H1 (cell line): ENCODE measurements at regions not wholly inside any gene's neighbourhood (a gene's known extent, or its start where the extent isn't known, plus 50 kb on each side); places are given as distances from the start of the nearest gene placed in this dataset.

Experiments used
- CTCF ChIA-PET: fragments of 300-600 bp; sonication (Branson Sonifier 250); formaldehyde crosslinking; loops from one replicate; lab custom pipeline; 2021; ENCODE audit not compliant: partially characterized antibody; lab: Charles Lee
- POLR2A ChIA-PET: fragments of 300-600 bp; sonication (Branson Sonifier 250); formaldehyde crosslinking; loops from one replicate; lab custom pipeline; 2021; ENCODE audit warnings: inconsistent platforms; ENCODE audit not compliant: partially characterized antibody; lab: Charles Lee
- DNase-seq, 2 experiments: peaks; one replicate each; pipeline versions ENCODE4 v3.0.0 to v3.0.0-alpha.2; 2010 to 2022; ENCODE audit warnings: low spot score in 2 of 2, low read depth in 1 of 2, mixed read lengths in 1 of 2
- FAIRE-seq: peaks from 2 replicates; lab custom pipeline; 2011; peaks lifted over from hg19 to GRCh38; lab: Jason Lieb, UNC
- H2AFZ ChIP-seq: 2 replicates; pipeline ENCODE4 v1.8.1; 2012; ENCODE audit warnings: low read length, inconsistent platforms
- H2AK5ac ChIP-seq: 2 replicates; pipeline ENCODE4 v1.6.1; 2013; ENCODE audit warnings: low read depth, low read length
- H2BK120ac ChIP-seq: replicated peaks from 2 replicates; pipeline ENCODE3; 2013; ENCODE audit warnings: low read depth, low read length, inconsistent platforms
- H2BK12ac ChIP-seq: 2 replicates; pipeline ENCODE4 v1.6.1; 2013; ENCODE audit warnings: low read depth, low read length
- H2BK15ac ChIP-seq: 2 replicates; pipeline ENCODE4 v1.6.1; 2013; ENCODE audit warnings: low read length
- H2BK20ac ChIP-seq: 2 replicates; pipeline ENCODE4 v1.6.1; 2013; ENCODE audit warnings: low read length
- H2BK5ac ChIP-seq: 2 replicates; pipeline ENCODE4 v1.6.1; 2013; ENCODE audit warnings: low read depth, low read length
- H3K14ac ChIP-seq: 2 replicates; pipeline ENCODE4 v1.6.1; 2013; ENCODE audit warnings: inconsistent platforms; ENCODE audit not compliant: insufficient read length
- H3K18ac ChIP-seq: 2 replicates; pipeline ENCODE4 v1.6.1; 2013; ENCODE audit warnings: low read length; ENCODE audit errors: extremely low read depth
- H3K23ac ChIP-seq: 2 replicates; pipeline ENCODE4 v1.6.1; 2013; ENCODE audit warnings: inconsistent platforms; ENCODE audit not compliant: insufficient read length
- H3K23me2 ChIP-seq: 2 replicates; pipeline ENCODE4 v1.6.1; 2013; ENCODE audit warnings: low read depth, low read length
- H3K27ac ChIP-seq: 2 replicates; pipeline ENCODE4 v1.6.1; 2011; ENCODE audit warnings: low read depth, low read length, inconsistent platforms
- H3K27me3 ChIP-seq, 4 experiments: replicated peaks in 1 of 4; 1 replicate in 1 of 4; 2 replicates in 3 of 4; pipeline versions ENCODE4 v1.6.1 to v1.8.1; 2011 to 2013; ENCODE audit warnings: low read length in 3 of 4, mild to moderate bottlenecking in 3 of 4, inconsistent platforms in 2 of 4, mixed read lengths in 2 of 4, moderate library complexity in 1 of 4; ENCODE audit not compliant: control insufficient read depth in 3 of 4, insufficient read depth in 3 of 4; ENCODE audit errors: extremely low read depth in 1 of 4
- H3K36me3 ChIP-seq, 4 experiments: 2 replicates each; pipeline versions ENCODE4 v1.6.1 to v1.8.1; 2011 to 2013; ENCODE audit warnings: mild to moderate bottlenecking in 4 of 4, low read length in 3 of 4, moderate library complexity in 2 of 4, control low read depth in 1 of 4, inconsistent platforms in 1 of 4; ENCODE audit not compliant: insufficient read depth in 4 of 4, control insufficient read depth in 2 of 4
- H3K4ac ChIP-seq: replicated peaks from 2 replicates; pipeline ENCODE3; 2013; ENCODE audit warnings: low read length, low read depth, mixed read lengths, inconsistent platforms; ENCODE audit not compliant: insufficient read length
- H3K4me1 ChIP-seq, 4 experiments: replicated peaks in 1 of 4; 1 replicate in 1 of 4; 2 replicates in 3 of 4; pipeline versions ENCODE4 v1.6.1 to v1.8.1; 2011 to 2013; ENCODE audit warnings: low read length in 3 of 4, inconsistent platforms in 2 of 4, mixed read lengths in 1 of 4; ENCODE audit not compliant: insufficient read depth in 4 of 4, control insufficient read depth in 3 of 4
- H3K4me2 ChIP-seq, 2 experiments: 2 replicates each; pipeline versions ENCODE4 v1.6.1 to v1.8.1; 2011 to 2013; ENCODE audit warnings: low read depth in 2 of 2, low read length in 2 of 2, control low read depth in 1 of 2, inconsistent platforms in 1 of 2, mild to moderate bottlenecking in 1 of 2; ENCODE audit not compliant: insufficient read depth in 1 of 2
- H3K4me3 ChIP-seq, 4 experiments: fragments of 200-600, 300-600 bp in 1 of 4; sonication (generic), shearing (Covaris generic), sonication (Bioruptor Twin) in 1 of 4; 2 replicates each; pipeline versions ENCODE4 v1.5.1 to v1.8.1; 2011 to 2016; ENCODE audit warnings: low read length in 4 of 4, low read depth in 3 of 4, control low read depth in 2 of 4, inconsistent platforms in 2 of 4, mild to moderate bottlenecking in 2 of 4, mixed read lengths in 1 of 4, moderate library complexity in 1 of 4; ENCODE audit not compliant: insufficient read depth in 2 of 4; ENCODE audit errors: extremely low read depth in 1 of 4
- H3K56ac ChIP-seq: replicated peaks from 2 replicates; pipeline ENCODE3; 2013; ENCODE audit warnings: low read depth, mild to moderate bottlenecking, mixed read lengths, low read length, inconsistent platforms; ENCODE audit not compliant: insufficient read length
- H3K79me1 ChIP-seq: 2 replicates; pipeline ENCODE4 v1.6.1; 2013; ENCODE audit warnings: low read depth, low read length, control low read depth
- H3K79me2 ChIP-seq, 2 experiments: 2 replicates each; pipeline versions ENCODE4 v1.6.1 to v1.8.1; 2012 to 2013; ENCODE audit warnings: low read length in 2 of 2, mild to moderate bottlenecking in 2 of 2, inconsistent platforms in 1 of 2; ENCODE audit not compliant: insufficient read depth in 2 of 2, control insufficient read depth in 1 of 2
- H3K9ac ChIP-seq, 4 experiments: replicated peaks in 1 of 4; 1 replicate in 1 of 4; 2 replicates in 3 of 4; pipeline versions ENCODE4 v1.6.1 to v1.8.1; 2011 to 2013; ENCODE audit warnings: low read depth in 3 of 4, low read length in 3 of 4, control low read depth in 2 of 4, mild to moderate bottlenecking in 2 of 4, moderate library complexity in 2 of 4, inconsistent platforms in 1 of 4; ENCODE audit errors: extremely low read depth in 1 of 4
- H3K9me3 ChIP-seq, 2 experiments: 2 replicates each; pipeline versions ENCODE4 v1.6.1 to v1.8.1; 2012 to 2013; ENCODE audit warnings: mild to moderate bottlenecking in 2 of 2, moderate library complexity in 2 of 2, control low read depth in 1 of 2, inconsistent platforms in 1 of 2, low read depth in 1 of 2, low read length in 1 of 2, mixed read lengths in 1 of 2; ENCODE audit not compliant: insufficient read depth in 2 of 2
- H4K20me1 ChIP-seq, 2 experiments: replicated peaks in 1 of 2; 2 replicates each; pipeline versions ENCODE3 to v1.8.1; 2011 to 2013; ENCODE audit warnings: inconsistent platforms in 2 of 2, low read length in 2 of 2, mild to moderate bottlenecking in 1 of 2; ENCODE audit not compliant: insufficient read depth in 2 of 2, control insufficient read depth in 1 of 2
- H4K5ac ChIP-seq: 2 replicates; pipeline ENCODE4 v1.6.1; 2013; ENCODE audit warnings: low read length, low read depth, mixed read lengths, inconsistent platforms; ENCODE audit not compliant: insufficient read length
- H4K8ac ChIP-seq: 2 replicates; pipeline ENCODE4 v1.8.0; 2013; ENCODE audit warnings: mild to moderate bottlenecking, moderate library complexity, low read length, inconsistent platforms; ENCODE audit not compliant: insufficient read depth; ENCODE audit errors: extremely low read depth
- H4K91ac ChIP-seq: replicated peaks from 2 replicates; pipeline ENCODE3; 2013; ENCODE audit warnings: low read length, mixed read lengths, inconsistent platforms; ENCODE audit not compliant: insufficient read length
- ATF2 ChIP-seq: IDR thresholded peaks from 2 replicates; pipeline ENCODE4 v1.6.1; 2012; ENCODE audit warnings: low read length, inconsistent platforms
- JUN ChIP-seq: IDR thresholded peaks from 2 replicates; pipeline ENCODE4 v1.6.1; 2011; ENCODE audit warnings: low read depth, mild to moderate bottlenecking, improper control_type of control experiment, low read length
- NANOG ChIP-seq: IDR thresholded peaks from 2 replicates; pipeline ENCODE4 v1.6.1; 2011; ENCODE audit warnings: low read length, low read depth, mild to moderate bottlenecking, inconsistent platforms; ENCODE audit not compliant: insufficient read depth, poor library complexity, severe bottlenecking
- POU5F1 ChIP-seq: IDR thresholded peaks from 2 replicates; pipeline ENCODE4 v1.6.1; 2011; ENCODE audit warnings: low read depth, mild to moderate bottlenecking, low read length, moderate library complexity
- RNF2 ChIP-seq: fragments of 200-900, 300-1000 bp; sonication (generic); IDR thresholded peaks from 2 replicates; pipeline ENCODE4 v1.7.1; 2016; ENCODE audit warnings: borderline replicate concordance, low read depth, mild to moderate bottlenecking, antibody characterized with exemption, low read length; ENCODE audit not compliant: poor library complexity, severe bottlenecking; ENCODE audit errors: missing control alignments
- SIX5 ChIP-seq: IDR thresholded peaks from 2 replicates; pipeline ENCODE4 v1.6.1; 2011; ENCODE audit warnings: mild to moderate bottlenecking, low read depth, low read length
- SP1 ChIP-seq: IDR thresholded peaks from 2 replicates; pipeline ENCODE4 v1.6.1; 2011; ENCODE audit warnings: low read depth, low read length
- SP4 ChIP-seq: IDR thresholded peaks from 2 replicates; pipeline ENCODE4 v1.6.1; 2012; ENCODE audit warnings: low read length, inconsistent platforms
- TAF1 ChIP-seq: IDR thresholded peaks from 2 replicates; pipeline ENCODE4 v1.6.1; 2011; ENCODE audit warnings: mild to moderate bottlenecking, low read depth, low read length
- WGBS, 2 experiments: shearing (Covaris generic) in 1 of 2; methylation state at CpG; one replicate each; pipeline versions ENCODE4 v1.1.6 to v1.1.7; 2013 to 2015; ENCODE audit warnings: low lambda C conversion rate in 2 of 2, mixed read lengths in 2 of 2, inconsistent platforms in 1 of 2, low coverage in 1 of 2, missing lambda C conversion rate in 1 of 2; ENCODE audit not compliant: insufficient replicate concordance in 2 of 2, insufficient coverage in 1 of 2, insufficient read length in 1 of 2; ENCODE audit errors: extremely low coverage in 1 of 2, missing lambda C conversion rate in 1 of 2; 5-methylcytosine and 5-hydroxymethylcytosine counted together
- TF ChIP-seq, protein P1 (sequence below): IDR thresholded peaks from 2 replicates; pipeline ENCODE4 v1.6.1; 2012; ENCODE audit warnings: inconsistent platforms
- TF ChIP-seq, protein P2 (sequence below): IDR thresholded peaks from 2 replicates; pipeline ENCODE4 v1.6.1; 2011; ENCODE audit warnings: low read depth, mild to moderate bottlenecking, low read length; ENCODE audit not compliant: insufficient read depth

GRCh38 chr18:76234676-76235060, 260.4 kb downstream of the ZNF516 start:
- Histone ChIP-seq H3K79me1 (no peaks in the 10 kb centered on the region; the same call in 1 of the 2 replicates), H3K14ac (no peak overlapping the region), H4K20me1 (no peaks in the 10 kb centered on the region), H3K36me3 (no peaks in the 10 kb centered on the region), H2AK5ac (no peak overlapping the region), H3K23ac (no peak overlapping the region), H3K27me3 (no peaks in the 10 kb centered on the region), H3K27ac (no peak overlapping the region), H4K8ac (no peak overlapping the region), H2BK12ac (no peak overlapping the region), H2BK15ac (no peak overlapping the region), H3K4ac (no peak overlapping the region), H4K91ac (no peak overlapping the region), H2AFZ (no peak overlapping the region), H3K23me2 (no peaks in the 10 kb centered on the region), H4K5ac (no peak overlapping the region), H3K4me2 (no peak overlapping the region), H3K18ac (no peak overlapping the region), H3K79me2 (no peaks in the 10 kb centered on the region), H3K4me1 (no peaks in the 10 kb centered on the region; a peak in 1 of 7 replicates), H2BK120ac (no peak overlapping the region), H3K9ac (no peak overlapping the region), H2BK5ac (no peak overlapping the region), H3K4me3 (no peak overlapping the region), H3K56ac (no peak overlapping the region), H3K9me3 (peaks cover 0 to 6% of the 10 kb centered on the region in 2 experiments; a peak in 2 of 4 replicates), H2BK20ac (no peak overlapping the region)
- CTCF ChIA-PET, result interaction anchor here (0.6 to 1.0 kb wide), 2 partner anchors 16 to 877 kb away, joined by 3 read pairs; no protein-coding TSS in a partner anchor
- POLR2A ChIA-PET, result no interaction called here
- WGBS, 2 experiments, result 97% methylated on average over 12 of the region's 12 CpGs; no CpG with 5 or more reads in 1 of the 2 experiments
- DNase-seq, result no peak
- FAIRE-seq, result no peak
- TF ChIP-seq, protein P1, sequence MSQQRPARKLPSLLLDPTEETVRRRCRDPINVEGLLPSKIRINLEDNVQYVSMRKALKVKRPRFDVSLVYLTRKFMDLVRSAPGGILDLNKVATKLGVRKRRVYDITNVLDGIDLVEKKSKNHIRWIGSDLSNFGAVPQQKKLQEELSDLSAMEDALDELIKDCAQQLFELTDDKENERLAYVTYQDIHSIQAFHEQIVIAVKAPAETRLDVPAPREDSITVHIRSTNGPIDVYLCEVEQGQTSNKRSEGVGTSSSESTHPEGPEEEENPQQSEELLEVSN, result no peak
- TF ChIP-seq NANOG (no peak), JUN (no peak), TAF1 (no peak), SP4 (no peak), POU5F1 (no peak), SIX5 (no peak), ATF2 (no peak), RNF2 (no peak), SP1 (no peak)
- TF ChIP-seq, protein P2, sequence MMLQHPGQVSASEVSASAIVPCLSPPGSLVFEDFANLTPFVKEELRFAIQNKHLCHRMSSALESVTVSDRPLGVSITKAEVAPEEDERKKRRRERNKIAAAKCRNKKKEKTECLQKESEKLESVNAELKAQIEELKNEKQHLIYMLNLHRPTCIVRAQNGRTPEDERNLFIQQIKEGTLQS, result no peak
